GM18502 (cell line): ENCODE measurements at regions not wholly inside any gene's neighbourhood (a gene's known extent, or its start where the extent isn't known, plus 50 kb on each side); places are given as distances from the start of the nearest gene placed in this dataset.
"Not testable (repeated sequence)": the region's sequence is repeated elsewhere in the genome, so short reads cannot be mapped to it uniquely, and the experiment has no call there.

Source experiments
- ATAC-seq: cut with Tn5 transposase; IDR thresholded peaks from one replicate; pipeline ENCODE4 v1.9.1; 2021; ENCODE audit warnings: mild to moderate bottlenecking; ENCODE audit not compliant: unreplicated experiment, poor library complexity

GRCh38 chr18:60215432-60215831 is 157.1 kb downstream of the MC4R start:
- ATAC-seq = peak; percentile 76

DNA sequence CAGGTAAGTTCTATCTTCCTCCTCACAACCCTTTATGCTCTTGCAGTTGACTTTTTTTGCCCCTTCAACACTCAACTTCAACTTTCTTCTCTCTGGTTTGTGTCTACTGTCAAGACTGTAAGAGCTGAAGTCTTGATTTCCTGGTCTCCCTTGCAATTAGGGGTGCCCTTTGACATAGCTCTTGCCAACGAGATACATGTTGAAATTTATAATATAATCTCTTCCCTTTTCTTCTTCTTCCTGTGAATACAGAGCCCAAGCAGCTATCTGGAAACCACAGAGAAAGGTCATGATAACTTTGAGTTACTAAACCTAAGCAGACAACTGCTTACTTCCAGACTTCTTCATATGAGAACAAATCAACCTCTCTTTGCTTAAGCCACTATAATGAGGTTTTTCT is 163.5 kb downstream of the MC4R start:
- no peak for ATAC-seq

DNA sequence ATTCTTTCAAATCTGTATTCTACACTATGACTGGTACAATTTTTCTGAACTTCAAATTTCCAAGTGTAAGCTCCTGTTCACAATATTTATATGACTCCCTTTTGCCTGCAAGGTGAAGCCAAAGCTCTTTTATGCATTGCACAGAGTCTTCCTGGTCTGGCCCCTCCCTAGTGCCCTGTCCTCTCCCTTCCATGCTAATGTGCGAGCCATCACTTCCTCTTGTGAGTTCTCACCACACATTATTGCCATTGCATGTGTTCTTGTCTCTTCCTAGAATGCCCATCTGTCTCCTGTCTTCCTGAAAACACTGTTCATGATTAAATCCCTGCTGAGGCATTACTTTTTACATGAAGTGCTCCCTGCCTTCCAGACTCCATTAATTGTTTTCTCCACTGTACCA is 169.9 kb downstream of the MC4R start:
- no peak for ATAC-seq

- ATAC-seq = no peak
These were observed 172.0 kb downstream of the MC4R start for GRCh38 chr18:60200558-60200957.

GRCh38 chr18:60199505-60199904 is 173.1 kb downstream of the MC4R start:
- ATAC-seq = no peak

DNA sequence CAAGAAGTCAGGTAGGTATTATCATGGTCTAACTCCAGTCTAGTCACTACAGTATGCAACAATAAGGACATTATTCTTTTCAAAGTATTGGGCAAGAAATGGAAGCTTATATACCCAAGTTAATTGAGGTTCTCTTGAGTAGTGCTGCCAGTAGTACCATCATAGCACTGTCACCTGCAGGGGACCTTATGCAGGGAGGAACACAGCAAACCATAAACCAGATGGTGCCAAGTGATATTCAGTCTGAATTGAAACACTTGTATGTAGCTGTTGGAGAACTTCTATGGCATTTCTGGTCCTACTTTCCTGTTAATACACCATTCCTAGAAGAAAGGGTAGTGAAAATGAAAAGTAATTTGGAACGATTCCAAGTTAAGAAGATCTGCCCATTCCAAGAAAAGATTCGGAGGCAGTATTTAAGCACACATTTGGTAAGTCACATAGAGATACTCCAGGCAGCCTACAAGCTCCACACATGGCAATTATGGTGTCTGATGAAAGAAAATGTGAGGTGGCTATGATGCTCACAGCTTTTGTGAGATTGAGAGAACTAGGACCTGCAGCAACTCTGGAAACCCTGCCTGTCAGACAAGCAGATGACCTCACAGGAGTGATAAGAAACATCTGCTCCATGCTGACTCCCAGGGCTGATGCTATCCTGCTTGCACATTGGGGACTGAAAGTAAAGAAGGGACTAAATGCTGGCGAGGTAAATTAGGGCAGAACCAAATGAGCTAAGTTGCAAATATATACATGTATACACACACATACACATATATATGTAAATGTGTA is 174.7 kb downstream of the MC4R start:
- ATAC-seq = no peak

GRCh38 chr18:60196836-60197606 is 175.6 kb downstream of the MC4R start:
- no peak for ATAC-seq

DNA sequence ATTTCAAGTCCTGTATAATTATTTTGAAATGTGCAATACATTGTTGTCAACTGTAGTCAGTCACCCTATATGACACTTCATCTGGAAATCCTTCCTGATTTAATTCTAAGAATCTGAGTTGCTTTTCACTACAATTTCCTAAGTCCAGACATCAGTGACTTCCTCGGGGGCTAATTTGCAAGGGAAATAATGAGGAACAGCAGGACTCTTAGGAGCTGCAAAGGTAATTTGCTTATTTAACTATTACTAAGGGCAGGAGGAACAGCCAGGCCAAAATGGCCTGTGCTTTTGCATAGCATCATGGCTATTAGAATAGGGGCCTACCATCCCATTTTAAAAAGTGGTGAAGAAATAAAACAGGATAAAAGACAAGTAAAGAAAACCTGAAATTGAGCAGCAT is 178.8 kb downstream of the MC4R start:
- no peak for ATAC-seq

DNA sequence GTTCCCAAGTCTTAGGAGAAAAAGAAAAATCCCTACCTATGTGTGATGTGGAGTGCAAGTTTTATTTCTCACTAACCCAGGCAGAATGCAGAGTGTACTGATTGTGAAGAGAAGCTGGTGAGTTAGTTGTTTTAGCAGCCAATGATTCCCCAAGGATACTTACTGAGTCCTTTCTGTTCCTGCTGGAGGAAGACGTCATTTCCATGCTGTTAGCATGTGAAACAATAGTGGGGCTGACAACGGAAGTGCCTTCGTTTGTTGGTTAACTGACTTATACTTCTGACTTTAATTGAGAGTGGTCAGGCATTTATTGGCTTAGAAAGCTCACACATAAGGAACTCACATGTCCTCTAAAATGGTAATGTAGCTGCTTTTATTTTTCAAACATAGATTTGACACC is 180.6 kb downstream of the MC4R start:
- ATAC-seq = no peak

GRCh38 chr18:60189856-60190255 is 182.7 kb downstream of the MC4R start:
- no peak for ATAC-seq

DNA sequence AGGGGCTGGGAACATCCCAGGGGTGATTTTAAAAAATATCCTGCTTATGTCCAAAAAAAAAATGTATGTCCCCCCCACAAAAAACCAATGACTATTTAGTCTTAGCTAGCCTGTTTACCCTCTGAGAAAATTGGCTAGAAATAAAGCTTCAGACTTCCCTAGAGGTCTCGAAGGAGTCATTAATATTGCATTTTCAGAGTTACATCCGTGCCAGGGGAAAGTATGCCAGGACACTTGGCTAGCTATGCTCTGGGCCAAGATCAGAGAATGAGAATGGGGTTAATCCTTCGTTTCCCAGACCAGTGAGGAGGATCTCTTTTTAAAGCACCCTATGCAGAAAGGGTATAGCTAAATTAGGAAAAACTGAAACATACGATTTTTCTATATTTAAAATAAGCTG is 183.6 kb downstream of the MC4R start:
- ATAC-seq = no peak

- ATAC-seq = no peak
These were observed 190.4 kb downstream of the MC4R start for GRCh38 chr18:60182223-60182622.

- ATAC-seq = no peak
These were observed 191.9 kb downstream of the MC4R start for GRCh38 chr18:60180671-60181070.

DNA sequence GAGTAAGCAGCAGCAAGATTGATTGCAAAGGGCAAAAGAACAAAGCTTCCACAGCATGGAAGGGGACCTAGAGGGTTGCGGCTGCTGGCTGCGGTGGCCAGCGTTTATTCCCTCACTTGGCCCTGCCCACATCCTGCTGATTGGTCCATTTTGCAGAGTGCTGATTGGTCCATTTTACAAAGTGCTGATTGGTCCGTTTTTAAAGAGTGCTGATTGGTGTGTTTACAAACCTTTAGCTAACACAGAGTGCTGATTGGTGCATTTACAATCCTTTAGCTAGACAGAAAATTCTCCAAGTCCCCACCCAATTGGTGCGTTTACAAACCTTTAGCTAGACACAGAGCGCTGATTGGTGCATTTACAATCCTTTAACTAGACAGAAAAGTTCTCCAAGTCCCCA is 194.4 kb downstream of the MC4R start:
- not testable (repeated sequence) for ATAC-seq

DNA sequence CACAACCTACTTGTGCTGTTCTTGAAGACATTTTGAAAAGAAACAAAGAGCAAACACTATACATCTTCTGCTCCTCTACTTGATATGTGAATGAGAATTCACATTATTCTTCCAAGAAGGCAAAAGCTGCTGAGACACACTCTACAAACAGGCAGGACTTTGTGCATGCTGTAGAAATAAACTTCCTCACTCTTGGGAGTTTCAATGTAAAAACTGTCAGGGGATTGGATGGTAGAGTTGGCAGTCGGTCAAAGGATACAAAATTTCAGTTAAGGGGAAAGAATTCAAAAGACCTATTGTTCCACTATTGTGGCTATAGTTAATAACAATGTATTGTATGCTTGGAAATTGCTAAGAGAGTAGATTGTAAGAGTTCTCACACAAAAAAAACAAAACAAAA is 196.3 kb downstream of the MC4R start:
- ATAC-seq = no peak

DNA sequence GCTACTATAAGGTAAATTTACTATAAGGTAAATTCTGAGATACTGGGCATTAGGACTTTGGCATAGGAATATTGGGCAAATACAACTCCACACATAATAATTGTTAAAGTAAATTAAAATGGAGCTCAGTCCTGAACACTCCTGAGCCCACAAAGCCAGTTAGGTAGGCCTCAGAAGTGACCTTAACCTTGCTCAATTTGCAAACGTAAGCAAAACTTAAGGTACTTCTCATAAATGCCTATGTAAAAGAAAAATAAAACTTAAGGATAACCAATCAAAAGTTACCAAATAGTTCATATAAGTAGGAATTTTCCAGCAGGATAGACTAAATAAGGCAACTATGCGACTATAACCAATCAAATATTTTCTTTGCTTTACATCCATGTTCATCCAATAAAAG is 197.7 kb downstream of the MC4R start:
- ATAC-seq = no peak

GRCh38 chr18:60172030-60172429 is 200.5 kb downstream of the MC4R start:
- no peak for ATAC-seq

DNA sequence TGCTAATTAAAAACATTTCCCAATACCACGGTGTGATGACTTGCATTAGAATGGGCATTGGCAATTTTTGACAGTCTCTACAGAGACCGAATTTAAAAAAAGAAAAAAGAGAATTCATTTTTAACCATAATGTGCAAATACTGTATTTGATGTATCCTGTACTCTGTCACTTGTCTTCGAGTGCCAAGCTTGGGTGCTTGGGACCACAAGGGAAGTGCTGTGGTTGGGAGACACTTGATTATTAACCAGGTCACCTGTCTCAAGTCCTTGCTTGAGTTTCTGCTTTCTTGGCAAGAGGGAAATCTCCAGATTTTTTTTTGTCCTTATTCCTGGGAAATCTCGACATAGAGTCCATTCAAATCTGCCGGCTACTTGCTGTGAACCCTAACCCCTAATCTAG is 209.0 kb downstream of the MC4R start:
- peak; percentile 70 for ATAC-seq

GRCh38 chr18:60162388-60162787 is 210.2 kb downstream of the MC4R start:
- peak; percentile 52 for ATAC-seq

DNA sequence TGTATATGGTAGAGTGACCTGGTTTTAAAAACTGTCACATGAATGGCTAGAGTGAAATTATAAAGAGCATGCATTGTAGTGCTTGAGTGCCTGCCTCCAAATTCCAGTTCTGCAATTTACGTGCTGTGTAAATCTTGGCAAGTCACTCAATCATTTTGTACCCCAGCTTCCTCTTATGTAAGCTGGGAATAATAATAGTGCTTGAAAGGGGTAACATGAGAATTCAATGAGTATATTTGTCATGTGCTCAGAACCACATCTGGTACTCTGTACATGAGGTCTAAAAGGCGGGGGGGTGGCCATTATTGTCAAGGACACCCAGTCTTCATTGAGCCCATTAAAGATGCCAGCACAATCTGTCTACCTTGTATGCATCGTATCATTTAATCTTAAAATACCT is 214.8 kb downstream of the MC4R start:
- no peak for ATAC-seq

DNA sequence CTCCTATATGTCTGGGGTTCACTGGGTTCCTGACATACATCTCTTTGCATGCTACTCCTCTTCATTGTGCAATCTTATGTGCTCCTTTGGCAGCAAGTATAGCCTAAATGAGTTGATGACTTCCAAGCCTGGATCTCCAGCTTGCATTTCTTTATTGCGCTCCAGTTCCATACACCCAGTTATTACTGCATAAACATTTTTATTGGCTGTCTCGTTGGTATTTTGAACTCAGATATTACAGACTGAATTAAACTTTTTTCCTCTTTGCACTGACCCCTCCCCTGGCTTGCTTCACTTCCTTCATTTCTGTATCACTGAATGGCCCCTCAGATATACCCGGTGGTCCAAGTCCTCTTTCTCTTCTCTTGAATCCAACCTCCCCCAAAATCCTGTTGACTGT is 219.2 kb downstream of the MC4R start:
- ATAC-seq = no peak

GRCh38 chr18:60149316-60149715 is 223.3 kb downstream of the MC4R start:
- no peak for ATAC-seq
